HEK293T (cell line): ENCODE measurements at regions not wholly inside any gene's neighbourhood (a gene's known extent, or its start where the extent isn't known, plus 50 kb on each side); places are given as distances from the start of the nearest gene placed in this dataset.

ENCODE experiments used
- ARNT ChIP-seq: fragments of 450-650 bp; IDR thresholded peaks from 2 replicates; pipeline ENCODE4 v1.6.1; 2017; ENCODE audit warnings: mild to moderate bottlenecking
- BHLHE40 ChIP-seq: fragments of 450-650 bp; IDR thresholded peaks from 2 replicates; pipeline ENCODE4 v1.6.1; 2016; ENCODE audit warnings: mild to moderate bottlenecking, moderate library complexity, borderline replicate concordance
- ELF4 ChIP-seq: fragments of 450-650 bp; IDR thresholded peaks from 2 replicates; pipeline ENCODE4 v1.6.1; 2017; ENCODE audit warnings: antibody characterized with exemption
- FOXA1 ChIP-seq: fragments of 450-650 bp; IDR thresholded peaks from 2 replicates; pipeline ENCODE4 v1.6.1; 2016; ENCODE audit warnings: mild to moderate bottlenecking
- FOXK2 ChIP-seq: fragments of 450-650 bp; IDR thresholded peaks from 2 replicates; pipeline ENCODE4 v1.6.1; 2016; ENCODE audit warnings: mild to moderate bottlenecking
- FOXM1 ChIP-seq: fragments of 450-650 bp; IDR thresholded peaks from 2 replicates; pipeline ENCODE4 v1.6.1; 2017; ENCODE audit warnings: mild to moderate bottlenecking, borderline replicate concordance
- HDGF ChIP-seq: fragments of 450-650 bp; IDR thresholded peaks from 2 replicates; pipeline ENCODE4 v1.6.1; 2017; ENCODE audit warnings: antibody characterized with exemption, borderline replicate concordance
- LEF1 ChIP-seq: fragments of 450-650 bp; IDR thresholded peaks from 2 replicates; pipeline ENCODE4 v1.6.1; 2017; ENCODE audit warnings: mild to moderate bottlenecking, borderline replicate concordance
- NFRKB ChIP-seq: fragments of 450-650 bp; IDR thresholded peaks from 2 replicates; pipeline ENCODE4 v1.6.1; 2016; ENCODE audit warnings: mild to moderate bottlenecking, moderate library complexity
- PKNOX1 ChIP-seq: fragments of 450-650 bp; IDR thresholded peaks from 2 replicates; pipeline ENCODE4 v1.6.1; 2016
- SP1 ChIP-seq: fragments of 450-650 bp; IDR thresholded peaks from 2 replicates; pipeline ENCODE4 v1.6.1; 2017
- SUZ12 ChIP-seq: fragments of 450-650 bp; IDR thresholded peaks from 2 replicates; pipeline ENCODE4 v1.6.1; 2016; ENCODE audit warnings: mild to moderate bottlenecking
- TARDBP ChIP-seq: fragments of 450-650 bp; IDR thresholded peaks from 2 replicates; pipeline ENCODE4 v1.6.1; 2016
- ZNF384 ChIP-seq: fragments of 450-650 bp; IDR thresholded peaks from 2 replicates; pipeline ENCODE4 v1.6.1; 2016

- TF ChIP-seq FOXM1 = no peak
- TF ChIP-seq FOXA1 = no peak
- TF ChIP-seq SP1 = no peak
- TF ChIP-seq TARDBP = no peak
- TF ChIP-seq NFRKB = no peak
- no peak for TF ChIP-seq ELF4
- TF ChIP-seq FOXK2 = no peak
- no peak for TF ChIP-seq SUZ12
- TF ChIP-seq BHLHE40 = no peak
- no peak for TF ChIP-seq HDGF
- no peak for TF ChIP-seq ZNF384
- TF ChIP-seq ARNT = no peak
- TF ChIP-seq LEF1 = no peak
- TF ChIP-seq PKNOX1 = no peak
These were observed 68.8 kb downstream of the OR5AK2 start for GRCh38 chr11:57057561-57057960.
